CD8-positive, alpha-beta memory T cell (primary cell): ENCODE measurements at regions not wholly inside any gene's neighbourhood (a gene's known extent, or its start where the extent isn't known, plus 50 kb on each side); places are given as distances from the start of the nearest gene placed in this dataset.

Experiments used
- CTCF ChIA-PET: fragments of 350-600 bp; sonication (Branson Sonifier 250); formaldehyde crosslinking; loops from one replicate; lab custom pipeline; 2021; ENCODE audit warnings: antibody characterized with exemption; lab: Charles Lee
- POLR2A ChIA-PET: fragments of 350-600 bp; sonication (Branson Sonifier 250); formaldehyde crosslinking; loops from one replicate; lab custom pipeline; 2021; ENCODE audit warnings: antibody characterized with exemption; lab: Charles Lee
- DNase-seq, 5 donors: peaks; one replicate each; pipeline versions ENCODE4 v3.0.0 to v3.0.0-alpha.2; 2020 to 2022; ENCODE audit warnings: mixed read lengths in 1 of 5
- H3K27ac ChIP-seq: one replicate; pipeline ENCODE4 v1.7.0; 2013; ENCODE audit warnings: low read depth, mild to moderate bottlenecking, low read length, moderate library complexity
- H3K27me3 ChIP-seq: 2 replicates; pipeline ENCODE4 v1.7.0; 2013; ENCODE audit warnings: low read length, mild to moderate bottlenecking; ENCODE audit not compliant: insufficient read depth, poor library complexity, severe bottlenecking
- H3K36me3 ChIP-seq: 2 replicates; pipeline ENCODE4 v1.7.0; 2013; ENCODE audit warnings: mild to moderate bottlenecking, low read length, moderate library complexity; ENCODE audit not compliant: insufficient read depth
- H3K4me1 ChIP-seq: 2 replicates; pipeline ENCODE4 v1.7.0; 2013; ENCODE audit warnings: mild to moderate bottlenecking, low read length, moderate library complexity; ENCODE audit not compliant: insufficient read depth
- H3K4me3 ChIP-seq: 2 replicates; pipeline ENCODE4 v1.7.0; 2013; ENCODE audit warnings: mild to moderate bottlenecking, low read length
- H3K9me3 ChIP-seq: 2 replicates; pipeline ENCODE4 v1.7.0; 2013; ENCODE audit warnings: mild to moderate bottlenecking, low read length
- H3K27ac Mint-ChIP-seq, 8 donors: one replicate each; pipeline ENCODE4 v1.8.0; 2020 to 2021; ENCODE audit warnings: mixed read lengths in 8 of 8, mild to moderate bottlenecking in 6 of 8, inconsistent platforms in 3 of 8, moderate library complexity in 3 of 8
- H3K27me3 Mint-ChIP-seq, 2 donors: one replicate each; pipeline ENCODE4 v1.8.0; 2020 to 2021; ENCODE audit warnings: mixed read lengths in 2 of 2, mild to moderate bottlenecking in 1 of 2, moderate library complexity in 1 of 2
- H3K36me3 Mint-ChIP-seq, 3 donors: one replicate each; pipeline ENCODE4 v1.8.0; 2020 to 2021; ENCODE audit warnings: mixed read lengths in 3 of 3, inconsistent platforms in 1 of 3, mild to moderate bottlenecking in 1 of 3
- H3K4me1 Mint-ChIP-seq, 3 donors: one replicate each; pipeline ENCODE4 v1.8.0; 2020 to 2021; ENCODE audit warnings: mixed read lengths in 3 of 3, inconsistent platforms in 1 of 3, mild to moderate bottlenecking in 1 of 3
- H3K4me3 Mint-ChIP-seq, 7 donors: one replicate each; pipeline ENCODE4 v1.8.0; 2020 to 2021; ENCODE audit warnings: mixed read lengths in 7 of 7, mild to moderate bottlenecking in 6 of 7, moderate library complexity in 4 of 7, inconsistent platforms in 2 of 7
- H3K9me3 Mint-ChIP-seq, 5 donors: one replicate each; pipeline ENCODE4 v1.8.0; 2020 to 2022; ENCODE audit warnings: mixed read lengths in 5 of 5, mild to moderate bottlenecking in 3 of 5, moderate library complexity in 2 of 5, inconsistent platforms in 1 of 5

DNA sequence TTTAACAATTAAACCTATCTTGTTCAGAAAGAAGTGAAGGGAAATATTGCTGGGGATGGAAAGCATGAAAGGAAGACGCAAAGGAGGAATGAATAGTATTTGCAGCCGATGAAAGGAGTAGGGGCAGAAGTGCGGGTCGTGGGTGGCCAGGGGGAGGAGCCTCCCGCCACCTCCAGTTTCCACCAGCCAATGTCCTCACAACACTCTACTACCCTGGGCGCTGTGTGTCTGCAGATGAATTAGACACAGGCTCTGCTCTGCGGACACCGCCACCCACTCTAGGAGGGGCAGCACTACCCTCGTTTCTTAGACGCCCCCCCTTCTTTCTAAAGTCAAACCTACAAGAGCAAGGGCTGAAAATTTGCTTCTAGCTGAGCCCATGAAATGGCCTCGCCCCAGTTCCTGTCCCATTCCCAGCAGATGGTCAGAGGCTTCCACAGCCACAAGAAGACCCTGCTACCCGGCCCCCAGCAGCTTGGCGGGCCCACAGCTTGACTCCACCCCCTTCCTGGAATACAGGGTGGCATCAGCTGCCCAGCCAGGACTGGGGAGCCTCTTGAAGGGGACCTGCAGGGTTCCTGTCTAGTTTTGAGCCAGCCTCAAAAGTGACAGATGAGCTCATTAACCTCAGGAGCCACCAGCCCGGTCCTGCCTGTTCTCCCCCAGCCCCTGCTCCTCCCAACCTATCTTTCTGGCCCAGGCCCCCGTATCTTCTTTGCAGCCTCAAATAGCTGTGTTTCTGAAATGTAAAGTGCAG is 268.1 kb downstream of the BUD13 start:
- H3K36me3 ChIP-seq: no peaks in the 10 kb centered on the region
- peaks cover 44 to 82% of the 10 kb centered on the region in 2 donors for H3K27me3 Mint-ChIP-seq
- POLR2A ChIA-PET: no interaction called here
- no peaks in the 10 kb centered on the region for H3K36me3 Mint-ChIP-seq
- H3K4me1 Mint-ChIP-seq: no peaks in the 10 kb centered on the region
- peak overlapping the region in 2 of 8 donors; percentile 23 to 68 for H3K27ac Mint-ChIP-seq
- H3K27ac ChIP-seq: no peak overlapping the region
- no peaks in the 10 kb centered on the region for H3K9me3 Mint-ChIP-seq
- CTCF ChIA-PET: no interaction called here
- H3K4me1 ChIP-seq: no peaks in the 10 kb centered on the region
- no peak overlapping the region for H3K4me3 ChIP-seq
- peaks cover 3% of the 10 kb centered on the region for H3K27me3 ChIP-seq
- DNase-seq: no peak
- H3K4me3 Mint-ChIP-seq: no peak overlapping the region
- H3K9me3 ChIP-seq: no peaks in the 10 kb centered on the region

DNA sequence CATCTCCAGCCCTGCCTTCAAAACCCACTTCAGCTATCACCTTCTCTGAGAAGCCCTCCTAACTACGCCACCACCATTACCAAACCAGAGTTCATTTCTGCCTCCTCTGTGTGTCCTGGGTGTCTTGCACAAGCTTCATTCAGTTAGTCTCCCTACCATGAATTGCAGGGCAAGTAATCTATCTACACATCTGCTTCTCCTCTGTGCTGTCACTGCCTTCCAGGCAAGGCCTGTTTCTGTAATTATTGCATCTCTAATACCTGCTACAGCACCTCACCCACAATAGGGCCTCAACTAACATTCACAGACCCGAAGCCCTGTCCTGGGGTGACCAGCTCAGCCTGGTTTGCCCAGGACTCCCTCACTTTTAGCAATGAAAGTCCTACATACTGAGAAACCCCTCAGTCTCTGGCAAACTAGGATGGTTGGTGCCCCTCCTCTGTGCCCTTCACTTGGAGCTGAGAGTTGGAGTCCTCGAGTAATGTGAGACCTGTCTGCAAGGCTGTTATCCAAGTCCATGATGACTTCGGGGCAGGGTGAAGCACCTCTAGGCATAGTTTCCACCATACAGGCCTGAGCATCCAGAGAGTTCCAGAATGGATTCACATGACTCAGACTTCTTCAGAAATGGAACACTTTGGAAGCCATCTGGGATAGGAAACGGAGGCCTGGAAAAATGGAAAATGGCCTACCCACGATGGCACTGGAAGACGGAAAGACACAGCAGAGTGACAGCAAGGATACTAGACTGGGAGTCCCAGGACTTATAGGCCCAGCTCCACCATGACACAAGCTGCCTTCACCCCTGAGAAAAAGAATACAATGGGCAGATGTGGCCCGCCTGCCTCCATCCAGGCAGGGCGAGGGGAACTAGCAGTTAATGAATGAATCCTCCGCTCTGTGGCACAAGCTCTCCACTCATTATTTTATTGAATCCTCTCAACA is 269.3 kb downstream of the BUD13 start:
- peaks cover 3% of the 10 kb centered on the region for H3K27me3 ChIP-seq
- Mint-ChIP-seq H3K4me1 (no peaks in the 10 kb centered on the region), H3K36me3 (no peaks in the 10 kb centered on the region), H3K4me3 (no peak overlapping the region), H3K27me3 (peaks cover 46 to 78% of the 10 kb centered on the region in 2 donors), H3K9me3 (no peaks in the 10 kb centered on the region), H3K27ac (no peak overlapping the region)
- CTCF ChIA-PET: no interaction called here
- H3K27ac ChIP-seq: no peak overlapping the region
- POLR2A ChIA-PET: no interaction called here
- H3K9me3 ChIP-seq: no peaks in the 10 kb centered on the region
- no peaks in the 10 kb centered on the region for H3K4me1 ChIP-seq
- no peaks in the 10 kb centered on the region for H3K36me3 ChIP-seq
- H3K4me3 ChIP-seq: no peak overlapping the region
- DNase-seq: no peak

DNA sequence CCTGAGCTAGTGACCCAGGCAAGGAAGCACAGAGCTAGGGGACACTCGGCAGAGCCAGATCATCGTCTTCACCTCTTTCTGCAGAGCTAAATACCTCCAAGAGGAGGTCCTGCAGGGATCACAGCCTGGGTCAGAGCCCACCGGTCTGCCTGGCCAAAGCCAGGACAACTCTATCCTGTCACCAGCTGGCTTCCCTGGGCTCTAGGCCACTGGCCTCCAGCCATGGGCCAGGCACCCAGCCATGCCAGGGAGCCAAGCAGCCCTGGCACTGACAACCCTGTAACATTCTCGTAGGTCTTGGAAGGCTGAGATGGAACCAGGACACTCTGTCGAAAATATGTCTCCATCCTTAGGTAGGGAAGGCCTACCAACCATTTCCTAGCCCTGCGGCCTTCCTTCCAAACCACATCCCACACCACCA is 270.1 kb downstream of the BUD13 start:
- Mint-ChIP-seq H3K27ac (no peak overlapping the region), H3K4me3 (no peak overlapping the region), H3K36me3 (no peaks in the 10 kb centered on the region), H3K9me3 (no peaks in the 10 kb centered on the region), H3K27me3 (peaks cover 47 to 71% of the 10 kb centered on the region in 2 donors), H3K4me1 (no peaks in the 10 kb centered on the region)
- peaks cover 3% of the 10 kb centered on the region for H3K27me3 ChIP-seq
- CTCF ChIA-PET: no interaction called here
- H3K4me3 ChIP-seq: no peak overlapping the region
- H3K27ac ChIP-seq: no peak overlapping the region
- no peaks in the 10 kb centered on the region for H3K9me3 ChIP-seq
- H3K36me3 ChIP-seq: no peaks in the 10 kb centered on the region
- no peak for DNase-seq
- POLR2A ChIA-PET: no interaction called here
- no peaks in the 10 kb centered on the region for H3K4me1 ChIP-seq

DNA sequence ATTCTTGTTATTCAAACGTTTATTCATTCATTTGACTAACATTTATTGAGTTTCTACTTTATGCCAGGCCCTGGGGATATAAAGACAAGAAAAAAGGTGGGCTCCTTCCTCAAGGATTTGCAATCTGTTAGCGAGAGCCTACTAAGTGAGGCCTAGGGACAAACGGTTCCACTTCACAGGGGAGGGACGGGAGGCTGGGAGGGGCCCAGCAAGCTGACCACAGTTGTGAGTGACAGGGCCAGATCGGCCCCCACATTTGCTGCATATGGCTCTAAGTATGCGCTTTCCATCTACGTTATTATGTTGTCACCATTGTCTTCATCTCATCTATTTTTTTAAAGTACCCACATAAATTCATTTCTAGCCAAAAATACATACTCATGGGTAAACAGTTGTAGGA is 271.1 kb downstream of the BUD13 start:
- no peak overlapping the region for H3K4me3 Mint-ChIP-seq
- no peak for DNase-seq
- no peaks in the 10 kb centered on the region for H3K36me3 Mint-ChIP-seq
- no peaks in the 10 kb centered on the region for H3K9me3 Mint-ChIP-seq
- H3K27ac Mint-ChIP-seq: no peak overlapping the region
- H3K27me3 ChIP-seq: peaks cover 3% of the 10 kb centered on the region
- POLR2A ChIA-PET: no interaction called here
- H3K27me3 Mint-ChIP-seq: peaks cover 45 to 67% of the 10 kb centered on the region in 2 donors
- CTCF ChIA-PET: no interaction called here
- no peaks in the 10 kb centered on the region for H3K36me3 ChIP-seq
- no peaks in the 10 kb centered on the region for H3K4me1 ChIP-seq
- H3K27ac ChIP-seq: no peak overlapping the region
- H3K4me3 ChIP-seq: no peak overlapping the region
- H3K4me1 Mint-ChIP-seq: no peaks in the 10 kb centered on the region
- no peaks in the 10 kb centered on the region for H3K9me3 ChIP-seq

DNA sequence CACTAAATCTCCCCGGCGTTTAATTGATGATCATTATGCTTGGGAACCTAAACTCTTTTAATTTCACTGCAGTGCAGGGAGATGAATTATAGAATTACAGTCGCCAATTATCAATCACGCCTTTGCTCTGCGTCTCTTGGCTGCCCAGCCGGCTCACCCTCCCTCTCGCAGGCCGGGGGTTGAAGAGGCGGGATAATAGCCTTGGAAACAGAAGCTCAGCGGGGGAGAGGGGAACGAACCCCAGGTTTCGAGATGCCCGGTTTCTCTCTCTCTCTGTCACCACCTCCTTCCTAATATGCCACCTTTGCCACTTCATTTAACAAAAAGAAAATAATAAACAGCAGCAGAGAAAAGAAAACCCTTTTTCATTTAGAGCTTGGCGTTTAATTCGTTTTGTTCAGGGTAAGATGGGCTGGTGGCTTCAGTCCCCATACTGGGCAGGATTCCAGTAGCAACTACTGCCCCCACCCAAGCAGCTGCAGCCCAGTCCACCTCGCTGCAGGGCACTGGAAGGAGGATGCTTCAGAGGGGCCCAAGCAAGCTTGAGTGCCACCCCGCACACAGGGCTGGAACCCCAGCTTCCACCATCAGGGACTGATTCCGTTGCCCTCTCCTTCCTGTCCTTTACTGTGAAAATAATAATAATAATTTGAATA is 271.7 kb downstream of the BUD13 start:
- H3K27ac Mint-ChIP-seq: no peak overlapping the region
- ChIA-PET CTCF (no interaction called here), POLR2A (no interaction called here)
- Histone ChIP-seq H3K27ac (no peak overlapping the region), H3K4me3 (no peak overlapping the region), H3K27me3 (peaks cover 3% of the 10 kb centered on the region), H3K4me1 (no peaks in the 10 kb centered on the region), H3K36me3 (no peaks in the 10 kb centered on the region), H3K9me3 (no peaks in the 10 kb centered on the region)
- no peaks in the 10 kb centered on the region for H3K4me1 Mint-ChIP-seq
- H3K9me3 Mint-ChIP-seq: no peaks in the 10 kb centered on the region
- no peak for DNase-seq
- no peak overlapping the region for H3K4me3 Mint-ChIP-seq
- no peaks in the 10 kb centered on the region for H3K36me3 Mint-ChIP-seq
- peaks cover 43 to 64% of the 10 kb centered on the region in 2 donors for H3K27me3 Mint-ChIP-seq

DNA sequence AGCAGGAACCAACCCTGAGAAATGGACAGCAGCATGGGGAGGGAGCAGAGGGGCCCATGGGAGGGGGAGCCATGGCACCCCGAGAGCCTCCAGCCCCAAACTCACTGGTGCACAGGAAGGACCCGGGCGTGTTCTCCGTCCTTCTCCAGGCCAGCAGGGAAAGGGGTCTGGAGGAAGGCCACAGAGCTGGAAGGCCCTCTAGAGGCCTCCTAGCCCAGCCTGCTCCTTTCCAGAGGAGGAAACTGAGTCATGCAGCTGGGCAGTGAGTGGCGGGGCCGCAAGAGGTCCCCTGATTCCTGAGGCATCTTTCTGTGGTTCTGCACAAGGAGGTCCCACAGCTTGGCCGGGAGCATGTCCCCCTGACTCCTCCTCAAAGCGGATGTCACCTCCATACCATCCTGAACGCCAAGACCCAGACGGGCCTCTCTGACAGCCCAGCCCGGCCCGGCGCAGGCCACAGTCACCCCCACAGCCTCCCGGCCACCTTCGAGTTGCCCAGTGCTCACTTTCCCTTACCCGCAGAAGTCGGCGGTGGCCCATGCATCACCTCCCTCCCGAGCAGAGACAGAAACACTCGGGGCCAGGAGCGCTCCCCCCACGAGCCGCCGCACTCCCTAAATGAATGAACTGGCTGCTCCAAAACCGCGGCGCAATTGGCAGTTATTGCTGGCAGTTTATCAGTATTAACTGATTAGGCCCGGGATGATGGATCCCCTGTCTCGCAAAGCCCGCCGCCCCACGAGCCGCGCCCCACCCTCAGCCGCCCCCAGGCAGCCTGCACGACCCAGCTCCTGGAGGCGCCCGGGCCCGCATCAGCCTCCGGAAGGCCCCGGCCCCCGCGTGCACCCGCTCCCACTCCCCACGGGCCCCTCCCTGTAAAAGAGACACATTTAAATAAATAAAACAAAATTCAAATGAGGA is 272.5 kb downstream of the BUD13 start:
- Mint-ChIP-seq H3K9me3 (no peaks in the 10 kb centered on the region), H3K4me1 (no peaks in the 10 kb centered on the region), H3K27ac (no peak overlapping the region), H3K36me3 (no peaks in the 10 kb centered on the region), H3K27me3 (peaks cover 38 to 58% of the 10 kb centered on the region in 2 donors), H3K4me3 (no peak overlapping the region)
- no peak for DNase-seq
- H3K9me3 ChIP-seq: no peaks in the 10 kb centered on the region
- no peaks in the 10 kb centered on the region for H3K27me3 ChIP-seq
- H3K27ac ChIP-seq: no peak overlapping the region
- POLR2A ChIA-PET: no interaction called here
- H3K4me3 ChIP-seq: no peak overlapping the region
- no peaks in the 10 kb centered on the region for H3K36me3 ChIP-seq
- CTCF ChIA-PET: no interaction called here
- H3K4me1 ChIP-seq: no peaks in the 10 kb centered on the region

DNA sequence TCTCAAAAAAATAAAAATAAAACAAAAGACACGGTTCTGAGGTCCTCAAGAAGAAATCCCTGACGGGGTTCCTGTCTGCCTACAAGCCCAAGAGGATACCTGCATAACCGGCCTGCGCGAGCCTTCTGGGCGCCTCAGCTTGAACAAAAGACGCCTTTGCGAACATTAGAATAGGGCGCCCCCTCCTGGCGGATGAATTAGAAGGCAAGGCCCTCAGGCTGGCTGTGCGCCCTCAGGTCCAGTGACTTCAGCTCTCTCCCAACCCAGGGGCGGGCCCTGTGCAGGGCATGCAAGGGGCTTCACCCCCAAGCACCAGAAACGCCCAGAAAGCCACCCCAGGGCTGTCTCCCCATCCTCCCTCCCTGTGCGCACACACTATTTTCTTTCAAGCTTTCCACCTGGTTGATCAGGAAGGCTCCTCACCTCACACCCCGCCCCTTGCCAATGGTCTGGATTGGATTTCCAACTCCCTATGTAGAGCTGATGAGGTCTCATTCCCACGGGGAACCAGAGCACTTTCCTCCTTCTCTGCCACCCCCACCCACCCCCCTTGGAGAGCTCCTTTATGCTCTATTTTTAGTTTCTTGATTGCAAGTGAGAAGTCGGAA is 273.3 kb downstream of the BUD13 start:
- Histone ChIP-seq H3K4me3 (no peak overlapping the region), H3K36me3 (no peaks in the 10 kb centered on the region), H3K27ac (no peak overlapping the region), H3K9me3 (no peaks in the 10 kb centered on the region), H3K27me3 (no peaks in the 10 kb centered on the region), H3K4me1 (no peaks in the 10 kb centered on the region)
- POLR2A ChIA-PET: no interaction called here
- no peaks in the 10 kb centered on the region for H3K4me1 Mint-ChIP-seq
- peak in 1 of 5 donors; percentile 15 for DNase-seq
- H3K36me3 Mint-ChIP-seq: no peaks in the 10 kb centered on the region
- no peaks in the 10 kb centered on the region for H3K9me3 Mint-ChIP-seq
- no peak overlapping the region for H3K27ac Mint-ChIP-seq
- CTCF ChIA-PET: interaction anchor here (0.7 kb wide), 1 partner anchor 9 kb away, joined by 3 read pairs; no protein-coding TSS in a partner anchor
- H3K4me3 Mint-ChIP-seq: no peak overlapping the region
- peaks cover 35 to 53% of the 10 kb centered on the region in 2 donors for H3K27me3 Mint-ChIP-seq
